ENCODE measurements at regions not wholly inside any gene's neighbourhood (a gene's known extent, or its start where the extent isn't known, plus 50 kb on each side); places are given as distances from the start of the nearest gene placed in this dataset.

DNA sequence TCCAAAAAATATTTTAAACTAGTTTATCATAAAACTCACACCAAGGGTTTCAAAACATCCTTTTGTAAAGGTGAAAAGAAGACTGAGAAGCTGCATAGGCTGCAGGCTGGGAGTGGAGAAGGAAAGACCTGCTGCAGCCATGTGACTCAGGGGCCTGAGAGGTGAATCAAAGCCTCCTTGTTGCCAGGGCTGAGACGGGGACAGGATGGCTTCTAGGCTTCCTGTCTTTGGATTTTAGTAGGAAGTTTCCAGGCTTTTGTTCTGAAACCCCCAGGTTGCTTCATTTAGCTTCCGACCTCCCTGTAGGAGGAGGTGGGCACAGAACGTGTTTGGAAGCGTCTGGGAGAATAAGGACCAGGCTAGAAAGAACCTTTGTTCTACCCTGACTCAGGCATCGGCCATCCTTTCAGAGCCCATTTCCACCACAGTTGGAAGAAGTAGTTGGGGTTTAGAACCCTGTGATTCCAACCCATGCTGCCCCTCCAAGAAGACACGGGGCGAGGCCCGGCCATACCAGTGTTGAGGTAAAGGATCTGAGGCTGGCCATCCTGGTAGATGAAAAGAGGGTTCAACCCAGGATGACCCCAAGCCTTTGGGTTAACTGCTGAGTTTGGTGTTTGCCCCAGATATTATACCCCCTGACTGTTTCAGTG, 122.4 kb downstream of the SLC25A47 start:
- H3K36me3 ChIP-seq (ENCODE audit: control insufficient read depth, insufficient read depth, low read length): no peaks in the 10 kb centered on the region
- no peaks in the 10 kb centered on the region for H3K9me3 ChIP-seq (ENCODE audit: control insufficient read depth, low read length)
- no peak overlapping the region for H3K4me3 ChIP-seq (ENCODE audit: insufficient read depth, low read depth, low read length, poor library complexity, severe bottlenecking)
- H3K27me3 ChIP-seq (replicated peaks; ENCODE audit: control insufficient read depth, insufficient read depth, low read length, poor library complexity, severe bottlenecking): no peaks in the 10 kb centered on the region
- DNase-seq: no peak
- H3K4me1 ChIP-seq (ENCODE audit: control insufficient read depth, insufficient read depth, low read length, poor library complexity, severe bottlenecking): no peaks in the 10 kb centered on the region
- H3K27ac ChIP-seq (ENCODE audit: insufficient read depth, low read length, poor library complexity, severe bottlenecking): no peak overlapping the region

- no peak overlapping the region for H3K4me3 ChIP-seq (ENCODE audit: insufficient read depth, low read depth, low read length, poor library complexity, severe bottlenecking)
- DNase-seq: no peak
- no peaks in the 10 kb centered on the region for H3K36me3 ChIP-seq (ENCODE audit: control insufficient read depth, insufficient read depth, low read length)
- H3K4me1 ChIP-seq (ENCODE audit: control insufficient read depth, insufficient read depth, low read length, poor library complexity, severe bottlenecking): no peaks in the 10 kb centered on the region
- H3K27ac ChIP-seq (ENCODE audit: insufficient read depth, low read length, poor library complexity, severe bottlenecking): no peak overlapping the region
- no peaks in the 10 kb centered on the region for H3K9me3 ChIP-seq (ENCODE audit: control insufficient read depth, low read length)
- H3K27me3 ChIP-seq (replicated peaks; ENCODE audit: control insufficient read depth, insufficient read depth, low read length, poor library complexity, severe bottlenecking): no peaks in the 10 kb centered on the region
Measured at GRCh38 chr14:100446572-100446971, 123.4 kb downstream of the SLC25A47 start.

DNA sequence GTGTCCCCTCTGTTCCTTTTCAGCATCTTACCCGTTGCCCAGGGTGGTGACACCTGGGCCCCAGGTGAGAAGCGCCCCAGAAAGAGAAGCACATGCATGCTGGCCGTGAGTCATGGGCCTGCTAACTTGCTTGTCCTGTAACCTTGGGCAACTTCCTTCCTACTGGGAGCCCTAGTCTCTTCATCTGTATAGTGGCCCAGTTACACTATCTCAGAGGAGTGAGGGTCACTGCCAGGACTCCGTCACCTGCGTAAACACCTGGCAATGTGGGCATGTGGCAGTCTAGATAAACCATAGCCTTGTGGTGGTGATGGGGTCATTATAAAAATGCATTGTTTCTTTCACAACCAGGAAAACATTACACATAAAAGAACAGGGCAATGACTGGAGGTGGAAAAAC, 125.2 kb downstream of the SLC25A47 start:
- no peaks in the 10 kb centered on the region for H3K4me1 ChIP-seq (ENCODE audit: control insufficient read depth, insufficient read depth, low read length, poor library complexity, severe bottlenecking)
- H3K9me3 ChIP-seq (ENCODE audit: control insufficient read depth, low read length): no peaks in the 10 kb centered on the region
- H3K27me3 ChIP-seq (replicated peaks; ENCODE audit: control insufficient read depth, insufficient read depth, low read length, poor library complexity, severe bottlenecking): no peaks in the 10 kb centered on the region
- H3K27ac ChIP-seq (ENCODE audit: insufficient read depth, low read length, poor library complexity, severe bottlenecking): no peak overlapping the region
- no peaks in the 10 kb centered on the region for H3K36me3 ChIP-seq (ENCODE audit: control insufficient read depth, insufficient read depth, low read length)
- no peak for DNase-seq
- H3K4me3 ChIP-seq (ENCODE audit: insufficient read depth, low read depth, low read length, poor library complexity, severe bottlenecking): no peak overlapping the region

GRCh38 chr14:100449225-100449987, 126.3 kb downstream of the SLC25A47 start:
- H3K4me3 ChIP-seq (ENCODE audit: insufficient read depth, low read depth, low read length, poor library complexity, severe bottlenecking): no peak overlapping the region
- no peak overlapping the region for H3K27ac ChIP-seq (ENCODE audit: insufficient read depth, low read length, poor library complexity, severe bottlenecking)
- H3K9me3 ChIP-seq (ENCODE audit: control insufficient read depth, low read length): no peaks in the 10 kb centered on the region
- DNase-seq: no peak
- H3K27me3 ChIP-seq (replicated peaks; ENCODE audit: control insufficient read depth, insufficient read depth, low read length, poor library complexity, severe bottlenecking): no peaks in the 10 kb centered on the region
- H3K4me1 ChIP-seq (ENCODE audit: control insufficient read depth, insufficient read depth, low read length, poor library complexity, severe bottlenecking): no peaks in the 10 kb centered on the region
- no peaks in the 10 kb centered on the region for H3K36me3 ChIP-seq (ENCODE audit: control insufficient read depth, insufficient read depth, low read length)

- no peaks in the 10 kb centered on the region for H3K36me3 ChIP-seq (ENCODE audit: control insufficient read depth, insufficient read depth, low read length)
- no peaks in the 10 kb centered on the region for H3K4me1 ChIP-seq (ENCODE audit: control insufficient read depth, insufficient read depth, low read length, poor library complexity, severe bottlenecking)
- H3K4me3 ChIP-seq (ENCODE audit: insufficient read depth, low read depth, low read length, poor library complexity, severe bottlenecking): no peak overlapping the region
- H3K9me3 ChIP-seq (ENCODE audit: control insufficient read depth, low read length): no peaks in the 10 kb centered on the region
- H3K27ac ChIP-seq (ENCODE audit: insufficient read depth, low read length, poor library complexity, severe bottlenecking): no peak overlapping the region
- no peaks in the 10 kb centered on the region for H3K27me3 ChIP-seq (replicated peaks; ENCODE audit: control insufficient read depth, insufficient read depth, low read length, poor library complexity, severe bottlenecking)
- DNase-seq: no peak
Measured at GRCh38 chr14:100450049-100450448, 126.9 kb downstream of the SLC25A47 start.

- Histone ChIP-seq H3K27ac (ENCODE audit: insufficient read depth, low read length, poor library complexity, severe bottlenecking) (no peak overlapping the region), H3K4me1 (ENCODE audit: control insufficient read depth, insufficient read depth, low read length, poor library complexity, severe bottlenecking) (no peaks in the 10 kb centered on the region), H3K4me3 (ENCODE audit: insufficient read depth, low read depth, low read length, poor library complexity, severe bottlenecking) (no peak overlapping the region), H3K9me3 (ENCODE audit: control insufficient read depth, low read length) (no peaks in the 10 kb centered on the region), H3K36me3 (ENCODE audit: control insufficient read depth, insufficient read depth, low read length) (no peaks in the 10 kb centered on the region), H3K27me3 (replicated peaks; ENCODE audit: control insufficient read depth, insufficient read depth, low read length, poor library complexity, severe bottlenecking) (no peaks in the 10 kb centered on the region)
- no peak for DNase-seq
Measured at GRCh38 chr14:100450736-100451135, 127.6 kb downstream of the SLC25A47 start.

- no peak for DNase-seq
- H3K4me1 ChIP-seq (ENCODE audit: control insufficient read depth, insufficient read depth, low read length, poor library complexity, severe bottlenecking): no peaks in the 10 kb centered on the region
Measured at GRCh38 chr14:100451264-100451663, 128.1 kb downstream of the SLC25A47 start.

GRCh38 chr14:100453930-100454329, 130.8 kb downstream of the SLC25A47 start:
- no peaks in the 10 kb centered on the region for H3K4me1 ChIP-seq (ENCODE audit: control insufficient read depth, insufficient read depth, low read length, poor library complexity, severe bottlenecking)
- H3K36me3 ChIP-seq (ENCODE audit: control insufficient read depth, insufficient read depth, low read length): no peaks in the 10 kb centered on the region
- no peaks in the 10 kb centered on the region for H3K9me3 ChIP-seq (ENCODE audit: control insufficient read depth, low read length)
- no peak overlapping the region for H3K4me3 ChIP-seq (ENCODE audit: insufficient read depth, low read depth, low read length, poor library complexity, severe bottlenecking)
- no peak for DNase-seq
- H3K27me3 ChIP-seq (replicated peaks; ENCODE audit: control insufficient read depth, insufficient read depth, low read length, poor library complexity, severe bottlenecking): no peaks in the 10 kb centered on the region
- H3K27ac ChIP-seq (ENCODE audit: insufficient read depth, low read length, poor library complexity, severe bottlenecking): no peak overlapping the region

More at GRCh38 chr14:100451264-100451663, 128.1 kb downstream of the SLC25A47 start:
- H3K27me3 ChIP-seq (replicated peaks; ENCODE audit: control insufficient read depth, insufficient read depth, low read length, poor library complexity, severe bottlenecking): no peaks in the 10 kb centered on the region
- H3K4me3 ChIP-seq (ENCODE audit: insufficient read depth, low read depth, low read length, poor library complexity, severe bottlenecking): no peak overlapping the region
- H3K27ac ChIP-seq (ENCODE audit: insufficient read depth, low read length, poor library complexity, severe bottlenecking): no peak overlapping the region
- no peaks in the 10 kb centered on the region for H3K9me3 ChIP-seq (ENCODE audit: control insufficient read depth, low read length)
- H3K36me3 ChIP-seq (ENCODE audit: control insufficient read depth, insufficient read depth, low read length): no peaks in the 10 kb centered on the region

- Histone ChIP-seq H3K36me3 (ENCODE audit: control insufficient read depth, insufficient read depth, low read length) (no peaks in the 10 kb centered on the region), H3K4me1 (ENCODE audit: control insufficient read depth, insufficient read depth, low read length, poor library complexity, severe bottlenecking) (no peaks in the 10 kb centered on the region), H3K9me3 (ENCODE audit: control insufficient read depth, low read length) (no peaks in the 10 kb centered on the region), H3K27me3 (replicated peaks; ENCODE audit: control insufficient read depth, insufficient read depth, low read length, poor library complexity, severe bottlenecking) (no peaks in the 10 kb centered on the region), H3K27ac (ENCODE audit: insufficient read depth, low read length, poor library complexity, severe bottlenecking) (no peak overlapping the region), H3K4me3 (ENCODE audit: insufficient read depth, low read depth, low read length, poor library complexity, severe bottlenecking) (no peak overlapping the region)
- DNase-seq: no peak
Measured at GRCh38 chr14:100454437-100454836, 131.3 kb downstream of the SLC25A47 start.

- no peaks in the 10 kb centered on the region for H3K36me3 ChIP-seq (ENCODE audit: control insufficient read depth, insufficient read depth, low read length)
Measured at GRCh38 chr14:100463937-100464336, 123.3 kb downstream of the BEGAIN start.

More at GRCh38 chr14:100463937-100464336, 123.3 kb downstream of the BEGAIN start:
- H3K27me3 ChIP-seq (replicated peaks; ENCODE audit: control insufficient read depth, insufficient read depth, low read length, poor library complexity, severe bottlenecking): no peaks in the 10 kb centered on the region
- no peaks in the 10 kb centered on the region for H3K9me3 ChIP-seq (ENCODE audit: control insufficient read depth, low read length)
- no peak overlapping the region for H3K4me3 ChIP-seq (ENCODE audit: insufficient read depth, low read depth, low read length, poor library complexity, severe bottlenecking)
- no peak for DNase-seq
- no peaks in the 10 kb centered on the region for H3K4me1 ChIP-seq (ENCODE audit: control insufficient read depth, insufficient read depth, low read length, poor library complexity, severe bottlenecking)
- no peak overlapping the region for H3K27ac ChIP-seq (ENCODE audit: insufficient read depth, low read length, poor library complexity, severe bottlenecking)
